ENCODE measurements at regions not wholly inside any gene's neighbourhood (a gene's known extent, or its start where the extent isn't known, plus 50 kb on each side); places are given as distances from the start of the nearest gene placed in this dataset.
A peak's percentile ranks its signal among the peaks of the same experiment; 100 is the strongest.

DNA sequence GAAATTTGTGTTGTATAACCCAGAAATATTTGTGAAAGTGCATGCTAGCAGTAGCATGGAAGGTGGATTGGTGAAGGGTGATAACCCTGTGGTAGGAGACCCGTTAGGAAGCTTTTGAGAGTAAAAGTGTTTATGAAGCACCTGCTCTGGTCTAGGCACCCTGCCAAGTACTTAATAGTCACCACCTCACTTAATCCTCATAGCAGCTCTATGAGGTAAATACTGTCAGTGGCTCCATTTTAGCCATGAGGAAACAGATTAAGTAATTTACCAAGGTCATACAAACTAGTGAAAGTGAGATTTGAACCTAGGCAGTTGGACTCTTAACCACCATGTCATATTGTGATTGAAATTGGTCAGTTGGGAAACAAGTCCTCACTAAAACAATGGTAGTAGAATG lies 66.8 kb downstream of the TET3 start:
- H3K9ac ChIP-seq (ENCODE audit: insufficient read depth, low read length) = no peak overlapping the region
- H3K27me3 ChIP-seq (ENCODE audit: control insufficient read depth, insufficient read depth, low read length) = no peaks in the 10 kb centered on the region
- no peaks in the 10 kb centered on the region for H3K4me1 ChIP-seq (ENCODE audit: control insufficient read depth, extremely low read depth, insufficient read depth, low read length)
- no peak overlapping the region for H2AFZ ChIP-seq (ENCODE audit: low read length)
- no peaks in the 10 kb centered on the region for H3K79me2 ChIP-seq (ENCODE audit: control insufficient read depth, insufficient read depth, low read length)
- peaks cover 6% of the 10 kb centered on the region for H3K36me3 ChIP-seq (ENCODE audit: control insufficient read depth, insufficient read depth, low read length)
- no peak for DNase-seq (ENCODE audit: low read depth in 2 of 2)
- TF ChIP-seq EZH2 (IDR thresholded peaks at IDR 0.05; ENCODE audit: low read length, missing control alignments) = no peak
- TF ChIP-seq, protein P1, sequence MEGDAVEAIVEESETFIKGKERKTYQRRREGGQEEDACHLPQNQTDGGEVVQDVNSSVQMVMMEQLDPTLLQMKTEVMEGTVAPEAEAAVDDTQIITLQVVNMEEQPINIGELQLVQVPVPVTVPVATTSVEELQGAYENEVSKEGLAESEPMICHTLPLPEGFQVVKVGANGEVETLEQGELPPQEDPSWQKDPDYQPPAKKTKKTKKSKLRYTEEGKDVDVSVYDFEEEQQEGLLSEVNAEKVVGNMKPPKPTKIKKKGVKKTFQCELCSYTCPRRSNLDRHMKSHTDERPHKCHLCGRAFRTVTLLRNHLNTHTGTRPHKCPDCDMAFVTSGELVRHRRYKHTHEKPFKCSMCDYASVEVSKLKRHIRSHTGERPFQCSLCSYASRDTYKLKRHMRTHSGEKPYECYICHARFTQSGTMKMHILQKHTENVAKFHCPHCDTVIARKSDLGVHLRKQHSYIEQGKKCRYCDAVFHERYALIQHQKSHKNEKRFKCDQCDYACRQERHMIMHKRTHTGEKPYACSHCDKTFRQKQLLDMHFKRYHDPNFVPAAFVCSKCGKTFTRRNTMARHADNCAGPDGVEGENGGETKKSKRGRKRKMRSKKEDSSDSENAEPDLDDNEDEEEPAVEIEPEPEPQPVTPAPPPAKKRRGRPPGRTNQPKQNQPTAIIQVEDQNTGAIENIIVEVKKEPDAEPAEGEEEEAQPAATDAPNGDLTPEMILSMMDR (conservative IDR thresholded peaks at IDR 0.05 in 1 of 2, IDR thresholded peaks at IDR 0.05 in 1 of 2; ENCODE audit: low read depth in 1 of 2, low read length in 2 of 2) = no peak
- H3K27ac ChIP-seq (ENCODE audit: insufficient read depth, low read length) = no peak overlapping the region
- H3K4me2 ChIP-seq (ENCODE audit: extremely low read depth, insufficient read depth, low read length) = no peak overlapping the region
- no peaks in the 10 kb centered on the region for H4K20me1 ChIP-seq (ENCODE audit: control insufficient read depth, extremely low read depth, insufficient read depth, low read length)
- H3K9me3 ChIP-seq (ENCODE audit: control insufficient read depth, insufficient read depth, low read depth, low read length) = no peaks in the 10 kb centered on the region
- no peak overlapping the region for H3K4me3 ChIP-seq (replicated peaks in 1 of 4; ENCODE audit: control extremely low read depth in 1 of 4, insufficient read depth in 1 of 4, low read depth in 3 of 4, low read length in 4 of 4)

DNA sequence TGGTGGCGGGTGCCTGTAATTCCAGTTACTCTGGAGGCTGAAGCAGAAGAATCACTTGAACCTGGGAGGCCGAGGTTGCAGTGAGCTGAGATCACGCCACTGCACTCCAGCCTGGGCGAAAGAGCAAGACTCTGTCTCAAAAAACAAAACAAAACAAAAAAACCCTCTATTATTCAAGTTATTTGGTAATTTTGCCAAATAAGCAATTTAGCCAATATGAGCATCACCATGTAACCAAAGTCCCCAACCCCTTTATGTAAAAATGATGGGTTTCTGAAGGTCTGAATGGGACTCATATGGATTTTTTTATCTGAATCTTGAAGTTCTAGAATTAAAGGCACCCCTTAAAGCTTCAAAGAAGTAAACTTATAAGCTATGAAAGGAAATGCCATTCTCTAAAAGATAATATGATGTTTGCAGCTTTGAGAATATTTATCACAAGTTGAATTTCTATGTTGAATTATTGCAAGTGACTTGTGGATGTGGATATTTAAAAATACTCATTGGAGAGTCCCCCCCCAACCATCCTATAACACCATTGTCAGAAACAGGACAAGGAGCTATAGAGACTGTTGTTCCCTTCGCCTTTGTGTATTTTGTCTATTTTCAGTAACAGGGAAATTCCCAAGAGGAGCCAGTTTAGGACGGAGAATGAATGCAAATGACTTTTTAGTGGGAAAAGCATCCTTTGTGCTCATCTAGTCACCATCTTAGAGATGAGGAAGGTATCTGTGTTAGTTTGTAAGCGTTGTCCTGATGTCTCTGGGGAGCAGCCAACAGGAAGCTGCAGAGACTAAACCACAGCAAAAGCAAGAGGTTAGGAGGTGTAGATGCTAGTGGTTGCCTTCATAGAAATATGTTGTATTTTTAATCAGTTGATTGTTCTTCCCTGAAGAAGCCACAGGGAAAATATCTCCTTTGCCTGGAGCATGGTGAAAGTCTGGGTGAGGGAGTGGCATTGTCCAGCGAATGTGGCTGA lies 68.3 kb downstream of the TET3 start:
- no peak overlapping the region for H3K9ac ChIP-seq (ENCODE audit: insufficient read depth, low read length)
- no peaks in the 10 kb centered on the region for H3K9me3 ChIP-seq (ENCODE audit: control insufficient read depth, insufficient read depth, low read depth, low read length)
- H3K27ac ChIP-seq (ENCODE audit: insufficient read depth, low read length) = no peak overlapping the region
- no peaks in the 10 kb centered on the region for H4K20me1 ChIP-seq (ENCODE audit: control insufficient read depth, extremely low read depth, insufficient read depth, low read length)
- H3K4me3 ChIP-seq (replicated peaks in 1 of 4; ENCODE audit: control extremely low read depth in 1 of 4, insufficient read depth in 1 of 4, low read depth in 3 of 4, low read length in 4 of 4) = no peak overlapping the region
- peaks cover 3% of the 10 kb centered on the region for H3K36me3 ChIP-seq (ENCODE audit: control insufficient read depth, insufficient read depth, low read length)
- H2AFZ ChIP-seq (ENCODE audit: low read length) = no peak overlapping the region
- TF ChIP-seq, protein P1 (conservative IDR thresholded peaks at IDR 0.05 in 1 of 2, IDR thresholded peaks at IDR 0.05 in 1 of 2; ENCODE audit: low read depth in 1 of 2, low read length in 2 of 2) = no peak
- TF ChIP-seq EZH2 (IDR thresholded peaks at IDR 0.05; ENCODE audit: low read length, missing control alignments) = no peak
- DNase-seq (ENCODE audit: low read depth in 2 of 2) = peak in 1 of 2 donors; percentile 9
- no peaks in the 10 kb centered on the region for H3K79me2 ChIP-seq (ENCODE audit: control insufficient read depth, insufficient read depth, low read length)
- no peaks in the 10 kb centered on the region for H3K4me1 ChIP-seq (ENCODE audit: control insufficient read depth, extremely low read depth, insufficient read depth, low read length)
- no peak overlapping the region for H3K4me2 ChIP-seq (ENCODE audit: extremely low read depth, insufficient read depth, low read length)
- no peaks in the 10 kb centered on the region for H3K27me3 ChIP-seq (ENCODE audit: control insufficient read depth, insufficient read depth, low read length)

DNA sequence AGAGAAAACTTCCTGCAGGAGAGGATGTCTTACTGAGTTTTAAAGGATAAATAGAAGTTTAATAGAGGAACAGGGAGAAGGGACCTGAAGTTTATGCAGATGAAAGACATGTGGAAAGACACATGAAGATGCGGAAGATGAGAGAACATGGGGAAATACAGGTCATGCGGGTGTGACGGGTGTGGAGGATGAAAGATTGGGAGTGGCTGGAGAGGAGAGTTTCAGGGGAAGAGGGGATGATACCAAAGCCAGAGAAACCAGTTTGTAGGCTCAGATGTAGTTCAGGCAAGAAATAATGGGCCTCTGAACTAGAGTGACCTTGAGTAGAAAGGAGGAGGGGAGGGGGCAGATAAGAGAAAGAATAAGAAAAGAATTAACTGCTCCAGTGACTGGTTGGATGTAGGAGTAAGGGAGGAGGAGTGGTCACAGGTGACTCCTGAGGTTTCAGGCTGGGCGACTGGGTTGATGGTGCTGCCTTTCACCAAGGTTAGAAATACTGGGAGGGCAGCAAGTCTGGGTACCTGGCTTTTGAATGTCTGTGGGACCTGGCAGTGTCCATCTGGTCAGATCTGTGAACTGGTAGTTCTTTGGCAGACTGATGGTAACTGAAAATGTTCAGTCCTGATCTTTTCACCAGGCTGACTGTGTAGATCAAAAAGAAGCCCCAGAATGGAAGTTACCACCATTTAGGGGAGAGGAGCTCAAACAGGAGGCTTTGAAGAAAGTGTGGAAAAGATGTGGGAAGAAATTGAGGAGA lies 69.4 kb downstream of the TET3 start:
- no peak for DNase-seq (ENCODE audit: low read depth in 2 of 2)
- no peaks in the 10 kb centered on the region for H3K9me3 ChIP-seq (ENCODE audit: control insufficient read depth, insufficient read depth, low read depth, low read length)
- H2AFZ ChIP-seq (ENCODE audit: low read length) = no peak overlapping the region
- TF ChIP-seq, protein P1 (conservative IDR thresholded peaks at IDR 0.05 in 1 of 2, IDR thresholded peaks at IDR 0.05 in 1 of 2; ENCODE audit: low read depth in 1 of 2, low read length in 2 of 2) = no peak
- no peaks in the 10 kb centered on the region for H3K36me3 ChIP-seq (ENCODE audit: control insufficient read depth, insufficient read depth, low read length)
- no peaks in the 10 kb centered on the region for H3K79me2 ChIP-seq (ENCODE audit: control insufficient read depth, insufficient read depth, low read length)
- H3K9ac ChIP-seq (ENCODE audit: insufficient read depth, low read length) = no peak overlapping the region
- no peaks in the 10 kb centered on the region for H3K27me3 ChIP-seq (ENCODE audit: control insufficient read depth, insufficient read depth, low read length)
- no peaks in the 10 kb centered on the region for H4K20me1 ChIP-seq (ENCODE audit: control insufficient read depth, extremely low read depth, insufficient read depth, low read length)
- no peak overlapping the region for H3K4me3 ChIP-seq (replicated peaks in 1 of 4; ENCODE audit: control extremely low read depth in 1 of 4, insufficient read depth in 1 of 4, low read depth in 3 of 4, low read length in 4 of 4)
- no peaks in the 10 kb centered on the region for H3K4me1 ChIP-seq (ENCODE audit: control insufficient read depth, extremely low read depth, insufficient read depth, low read length)
- H3K4me2 ChIP-seq (ENCODE audit: extremely low read depth, insufficient read depth, low read length) = no peak overlapping the region
- H3K27ac ChIP-seq (ENCODE audit: insufficient read depth, low read length) = no peak overlapping the region

Measured in fibroblast of lung (primary cell).